Panc1 (cell line): ENCODE measurements at regions not wholly inside any gene's neighbourhood (a gene's known extent, or its start where the extent isn't known, plus 50 kb on each side); places are given as distances from the start of the nearest gene placed in this dataset.

Source experiments
- CTCF ChIP-seq: fragments of 450-650 bp; IDR thresholded peaks from 2 replicates; pipeline ENCODE4 v1.5.1; 2017; ENCODE audit warnings: mild to moderate bottlenecking
- POLR2AphosphoS5 ChIP-seq: IDR thresholded peaks from 2 replicates; pipeline ENCODE4 v1.6.1; 2012; ENCODE audit warnings: mild to moderate bottlenecking, low read depth, low read length, moderate library complexity
- SIN3A ChIP-seq: IDR thresholded peaks from 2 replicates; pipeline ENCODE4 v1.6.1; 2012; ENCODE audit warnings: low read depth, mild to moderate bottlenecking, low read length, moderate library complexity, borderline replicate concordance; ENCODE audit not compliant: insufficient read depth
- TCF7L2 ChIP-seq: IDR thresholded peaks from 2 replicates; pipeline ENCODE4 v1.6.1; 2011; ENCODE audit warnings: mild to moderate bottlenecking, low read depth, low read length, inconsistent platforms

GRCh38 chr3:152945556-152945955 lies 110.6 kb downstream of the P2RY1 start:
- no peak for TF ChIP-seq CTCF
- no peak for TF ChIP-seq POLR2AphosphoS5
- TF ChIP-seq SIN3A: no peak
- no peak for TF ChIP-seq TCF7L2
